SK-N-MC (cell line): ENCODE measurements at regions not wholly inside any gene's neighbourhood (a gene's known extent, or its start where the extent isn't known, plus 50 kb on each side); places are given as distances from the start of the nearest gene placed in this dataset.

Experiments used
- DNase-seq: peaks from one replicate; pipeline ENCODE4 v3.0.0-alpha.2; 2011; ENCODE audit warnings: low read depth, low spot score
- H3K27ac ChIP-seq: fragments of 200-600 bp; sonication (generic); 2 replicates; pipeline ENCODE4 v1.5.1; 2016; ENCODE audit warnings: mixed run types
- H3K36me3 ChIP-seq: fragments of 200-600 bp; sonication (generic); 2 replicates; pipeline ENCODE4 v1.6.1; 2017; ENCODE audit warnings: antibody characterized with exemption, low read length, mixed read lengths; ENCODE audit not compliant: insufficient read depth
- H3K4me3 ChIP-seq: fragments of 200-600 bp; sonication (generic); 2 replicates; pipeline ENCODE4 v1.5.1; 2016
- H3K9ac ChIP-seq: fragments of 200-600 bp; sonication (generic); 2 replicates; pipeline ENCODE4 v1.8.0; 2017; ENCODE audit warnings: mixed run types, mixed read lengths; ENCODE audit not compliant: insufficient read length
- H3K9me3 ChIP-seq: fragments of 200-600 bp; sonication (generic); 2 replicates; pipeline ENCODE4 v1.6.1; 2017; ENCODE audit warnings: low read depth, mild to moderate bottlenecking, antibody characterized with exemption, low read length, moderate library complexity, mixed read lengths
- EZH2 ChIP-seq: fragments of 200-600 bp; sonication (generic); IDR thresholded peaks from one replicate; pipeline ENCODE4 v1.6.1; 2017; ENCODE audit warnings: antibody characterized with exemption
- FOXP2 ChIP-seq: optimal IDR thresholded peaks from 2 replicates; pipeline ENCODE3; 2011; ENCODE audit warnings: mild to moderate bottlenecking, moderate library complexity; ENCODE audit not compliant: insufficient read depth; ENCODE audit errors: extremely low read length, control extremely low read depth
- POLR2AphosphoS5 ChIP-seq: IDR thresholded peaks from 2 replicates; pipeline ENCODE4 v1.6.1; 2012; ENCODE audit warnings: mild to moderate bottlenecking, low read depth, low read length, borderline replicate concordance

DNA sequence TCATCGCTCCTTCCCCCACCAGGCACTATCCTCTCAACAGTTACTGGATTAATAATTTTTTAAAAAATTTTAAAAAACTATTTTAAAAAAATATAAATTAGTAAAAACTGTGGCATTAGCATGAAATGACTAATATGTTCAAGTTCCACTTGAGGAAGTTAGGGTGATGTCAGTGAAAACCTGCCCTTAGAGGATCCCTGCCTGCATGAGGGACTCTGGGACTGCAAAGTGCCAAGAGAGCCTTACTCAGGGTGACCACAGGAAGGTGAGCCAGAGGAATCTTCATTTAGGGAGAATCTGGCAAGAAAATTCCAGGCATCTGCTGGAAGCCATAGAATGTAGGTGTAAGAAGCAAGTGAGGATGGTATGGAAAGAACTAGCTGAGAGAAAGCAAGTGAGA lies 157.7 kb upstream of the BCL6 start:
- Histone ChIP-seq H3K4me3 (no peak overlapping the region), H3K27ac (no peak overlapping the region), H3K9me3 (no peaks in the 10 kb centered on the region), H3K9ac (no peak overlapping the region), H3K36me3 (no peaks in the 10 kb centered on the region)
- TF ChIP-seq FOXP2 = no peak
- no peak for TF ChIP-seq POLR2AphosphoS5
- TF ChIP-seq EZH2 = no peak
- no peak for DNase-seq

DNA sequence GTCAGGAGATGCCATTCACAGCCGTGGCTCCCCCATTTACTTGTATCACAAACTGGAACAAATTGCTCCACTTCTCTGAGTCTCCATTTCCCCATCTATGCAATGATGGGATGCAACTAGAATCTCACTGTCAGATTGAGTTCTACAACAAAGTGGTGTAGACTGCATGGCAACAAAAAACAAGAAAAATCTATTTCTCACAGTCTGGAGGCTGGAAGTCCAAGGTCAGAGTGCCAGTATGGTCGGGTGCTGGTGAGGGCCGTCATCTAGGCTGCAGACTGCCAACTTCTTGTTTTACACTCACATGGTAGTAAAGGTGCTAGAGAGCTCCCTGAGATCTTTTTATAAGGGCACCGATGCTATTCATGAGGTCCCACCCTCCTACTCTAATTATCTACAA lies 158.4 kb upstream of the BCL6 start:
- Histone ChIP-seq H3K9ac (no peak overlapping the region), H3K4me3 (no peak overlapping the region), H3K27ac (no peak overlapping the region), H3K9me3 (no peaks in the 10 kb centered on the region), H3K36me3 (no peaks in the 10 kb centered on the region)
- no peak for TF ChIP-seq EZH2
- TF ChIP-seq FOXP2 = no peak
- no peak for TF ChIP-seq POLR2AphosphoS5
- no peak for DNase-seq

DNA sequence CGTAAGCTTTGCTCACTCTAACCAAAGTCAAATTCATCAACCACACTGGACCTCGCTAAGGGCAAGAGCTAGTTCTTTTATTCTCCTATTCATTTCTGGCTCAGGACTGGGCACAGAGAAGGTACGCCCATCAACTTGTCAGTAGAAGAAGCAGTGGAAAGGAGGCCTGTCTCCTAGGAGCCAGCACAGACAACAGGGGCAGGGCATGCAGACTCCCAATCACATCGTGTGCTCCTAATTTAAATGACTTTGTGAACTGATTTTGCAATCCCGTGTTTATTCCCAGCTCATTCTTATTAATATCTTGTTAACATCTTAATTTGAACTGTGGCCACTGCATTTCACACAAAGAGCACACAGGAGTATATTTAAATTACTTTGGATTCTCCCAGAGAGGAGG lies 161.1 kb upstream of the BCL6 start:
- no peak overlapping the region for H3K27ac ChIP-seq
- H3K36me3 ChIP-seq = no peaks in the 10 kb centered on the region
- TF ChIP-seq FOXP2 (no peak), POLR2AphosphoS5 (no peak), EZH2 (no peak)
- no peak for DNase-seq
- no peak overlapping the region for H3K9ac ChIP-seq
- H3K9me3 ChIP-seq = no peaks in the 10 kb centered on the region
- H3K4me3 ChIP-seq = no peak overlapping the region

DNA sequence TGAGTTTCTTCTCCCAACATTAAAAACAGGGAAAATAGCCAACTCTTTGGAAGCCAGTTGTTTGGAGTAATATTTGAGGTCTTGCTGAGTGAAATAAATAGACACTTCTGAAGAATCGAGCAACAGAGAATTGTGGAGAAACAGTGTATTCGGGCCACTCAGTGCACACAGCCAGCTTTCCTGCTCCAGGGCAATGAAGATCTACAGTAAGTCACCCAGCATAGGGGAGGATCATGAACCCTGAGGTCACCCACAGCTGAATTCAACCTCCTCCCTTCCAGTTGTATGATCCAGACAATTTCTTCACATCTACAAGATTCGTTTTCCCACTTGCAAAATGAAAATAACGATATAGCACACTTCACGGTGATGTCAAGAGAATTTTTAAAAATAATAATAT lies 161.7 kb upstream of the BCL6 start:
- TF ChIP-seq EZH2 (no peak), POLR2AphosphoS5 (no peak), FOXP2 (no peak)
- no peak for DNase-seq
- no peak overlapping the region for H3K4me3 ChIP-seq
- H3K36me3 ChIP-seq = no peaks in the 10 kb centered on the region
- no peaks in the 10 kb centered on the region for H3K9me3 ChIP-seq
- H3K9ac ChIP-seq = no peak overlapping the region
- no peak overlapping the region for H3K27ac ChIP-seq

DNA sequence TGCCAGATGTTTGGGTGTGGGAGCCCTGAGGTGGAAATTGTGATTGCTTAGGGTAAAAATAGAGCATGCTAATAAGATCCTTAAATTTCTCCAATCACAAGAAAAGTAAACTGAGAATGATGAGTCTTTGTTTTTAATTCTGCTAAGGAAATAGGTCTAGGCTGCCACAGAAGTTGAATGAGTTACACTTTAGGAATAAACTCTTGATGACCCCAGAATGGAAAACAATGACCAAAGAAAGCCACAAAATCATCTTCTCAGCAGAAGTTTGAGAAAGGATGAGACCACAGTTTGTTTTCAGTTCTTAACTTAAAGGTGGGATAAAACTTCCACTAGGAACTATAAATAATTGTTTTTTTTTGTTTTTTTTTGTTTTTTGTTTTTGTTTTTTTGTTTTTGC lies 164.6 kb upstream of the BCL6 start:
- no peak overlapping the region for H3K27ac ChIP-seq
- TF ChIP-seq FOXP2 = no peak
- TF ChIP-seq EZH2 = no peak
- no peak for TF ChIP-seq POLR2AphosphoS5
- H3K9ac ChIP-seq = no peak overlapping the region
- H3K36me3 ChIP-seq = no peaks in the 10 kb centered on the region
- no peaks in the 10 kb centered on the region for H3K9me3 ChIP-seq
- H3K4me3 ChIP-seq = no peak overlapping the region
- no peak for DNase-seq

DNA sequence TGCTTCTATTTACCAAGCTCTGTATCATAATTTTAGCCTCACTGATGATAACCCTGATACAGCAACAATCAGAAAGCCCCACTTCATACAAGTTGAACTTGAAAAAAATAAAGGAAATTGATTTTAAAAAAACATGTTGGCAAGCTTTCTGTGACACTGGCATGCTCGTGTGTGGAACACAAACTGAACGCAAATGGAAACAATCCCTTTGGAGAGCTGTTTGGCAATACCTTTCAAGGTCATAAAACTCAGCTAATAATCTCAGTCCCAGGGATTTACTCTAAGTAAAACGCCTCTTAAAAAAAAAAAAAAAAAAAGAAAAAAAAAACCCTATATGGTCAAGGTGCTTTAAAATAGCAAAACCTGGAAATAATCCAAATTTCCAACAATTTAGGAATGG lies 166.7 kb upstream of the BCL6 start:
- DNase-seq = no peak
- TF ChIP-seq POLR2AphosphoS5 (no peak), EZH2 (no peak), FOXP2 (no peak)
- H3K9me3 ChIP-seq = no peaks in the 10 kb centered on the region
- H3K4me3 ChIP-seq = no peak overlapping the region
- H3K36me3 ChIP-seq = no peaks in the 10 kb centered on the region
- no peak overlapping the region for H3K9ac ChIP-seq
- H3K27ac ChIP-seq = no peak overlapping the region

DNA sequence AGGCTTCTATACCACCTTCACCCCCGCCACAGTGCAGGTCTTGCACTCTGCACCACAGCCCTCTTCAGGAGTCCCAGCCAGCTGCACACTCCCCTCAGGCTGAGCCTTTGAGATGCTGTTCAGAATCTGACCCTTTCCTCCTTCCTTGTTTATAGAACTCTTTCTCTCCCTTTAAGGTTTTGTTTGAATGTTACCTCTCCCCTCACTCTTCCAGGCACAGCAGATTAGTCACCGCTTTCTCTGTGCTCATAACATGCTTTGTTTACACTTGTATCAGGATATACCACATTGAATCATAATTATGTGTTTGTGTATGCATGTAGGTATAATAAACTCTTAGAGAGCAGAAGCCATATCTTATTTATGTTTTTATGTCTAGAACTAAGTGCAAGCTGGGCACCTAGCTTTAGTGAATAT lies 168.4 kb upstream of the BCL6 start:
- no peaks in the 10 kb centered on the region for H3K9me3 ChIP-seq
- H3K4me3 ChIP-seq = no peak overlapping the region
- no peak overlapping the region for H3K27ac ChIP-seq
- H3K36me3 ChIP-seq = no peaks in the 10 kb centered on the region
- TF ChIP-seq POLR2AphosphoS5 (no peak), EZH2 (no peak), FOXP2 (no peak)
- DNase-seq = no peak
- no peak overlapping the region for H3K9ac ChIP-seq

DNA sequence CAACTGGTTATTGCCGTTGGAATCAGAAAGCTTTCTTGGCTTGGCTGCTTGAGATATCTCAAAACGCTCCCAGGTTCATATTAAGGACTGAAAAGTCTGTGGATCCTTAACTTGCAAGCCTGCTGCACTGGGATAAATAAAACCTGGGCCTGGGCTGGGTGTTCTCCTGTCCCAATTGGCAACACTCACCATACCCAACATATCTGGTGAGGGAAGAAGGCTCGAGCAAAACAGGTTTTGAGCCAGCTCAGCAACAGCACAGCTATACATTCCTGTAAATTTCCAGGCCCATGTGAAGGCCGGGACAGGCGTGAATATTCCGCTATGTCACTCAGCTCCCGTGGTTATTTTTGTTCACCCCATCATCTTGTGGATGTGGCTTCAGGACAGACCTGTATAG lies 169.0 kb upstream of the BCL6 start:
- H3K36me3 ChIP-seq = no peaks in the 10 kb centered on the region
- H3K27ac ChIP-seq = no peak overlapping the region
- no peak overlapping the region for H3K4me3 ChIP-seq
- no peak overlapping the region for H3K9ac ChIP-seq
- DNase-seq = no peak
- no peaks in the 10 kb centered on the region for H3K9me3 ChIP-seq
- TF ChIP-seq FOXP2 (no peak), EZH2 (no peak), POLR2AphosphoS5 (no peak)

DNA sequence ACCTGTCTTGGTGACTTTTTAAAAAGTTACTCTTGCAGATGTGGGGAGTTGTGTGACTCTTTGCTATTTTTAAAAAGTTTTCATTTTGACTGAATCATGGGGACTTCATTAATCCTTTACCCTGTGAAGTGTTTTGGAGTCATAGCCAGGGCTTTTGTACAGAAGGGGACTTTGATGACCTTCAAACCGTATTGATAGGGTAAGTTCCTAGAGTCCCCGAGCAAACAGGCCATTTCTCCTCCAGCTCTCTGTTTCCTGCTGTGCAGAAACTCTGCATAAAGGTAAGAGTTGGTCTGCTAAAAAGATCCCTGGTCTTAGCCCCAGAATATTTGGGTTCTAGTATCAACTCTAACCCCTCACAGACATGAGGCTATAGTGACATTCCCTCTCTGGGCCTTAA lies 170.8 kb upstream of the BCL6 start:
- TF ChIP-seq EZH2 (no peak), POLR2AphosphoS5 (no peak), FOXP2 (no peak)
- no peak overlapping the region for H3K27ac ChIP-seq
- no peak overlapping the region for H3K9ac ChIP-seq

DNA sequence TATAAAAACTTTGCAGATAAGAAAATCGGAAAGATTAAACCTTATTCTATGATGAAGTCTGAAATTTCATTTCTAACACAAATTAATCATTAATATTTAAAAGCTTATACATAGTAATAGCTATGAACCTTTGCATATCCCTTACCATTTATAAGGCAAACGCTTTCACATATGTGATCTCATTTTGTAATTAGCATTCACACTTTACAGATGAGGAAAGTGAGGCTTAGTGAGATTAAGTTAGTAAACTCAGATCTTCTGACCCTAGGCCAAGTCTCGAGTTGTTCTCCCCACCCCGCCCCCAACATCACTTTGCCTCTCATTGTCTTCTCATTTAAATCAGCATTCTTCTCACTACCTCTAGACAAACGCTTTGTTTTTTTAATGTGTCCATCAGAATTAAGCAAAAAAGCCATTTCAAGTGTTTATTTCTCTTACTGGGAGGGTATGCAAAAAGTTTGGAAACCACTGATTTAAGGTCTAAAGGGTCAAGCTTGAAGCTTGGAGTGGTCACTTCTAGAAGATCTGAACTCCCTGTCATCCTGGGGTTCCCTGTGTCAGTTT lies 172.9 kb upstream of the BCL6 start:
- DNase-seq = no peak
- Histone ChIP-seq H3K9ac (no peak overlapping the region), H3K4me3 (no peak overlapping the region), H3K9me3 (no peaks in the 10 kb centered on the region), H3K27ac (no peak overlapping the region), H3K36me3 (no peaks in the 10 kb centered on the region)
- TF ChIP-seq POLR2AphosphoS5 (no peak), FOXP2 (no peak), EZH2 (no peak)

More for the DNA sequence above, 170.8 kb upstream of the BCL6 start:
- Histone ChIP-seq H3K36me3 (no peaks in the 10 kb centered on the region), H3K9me3 (no peaks in the 10 kb centered on the region), H3K4me3 (no peak overlapping the region)
- DNase-seq = no peak
